ENCODE measurements at regions not wholly inside any gene's neighbourhood (a gene's known extent, or its start where the extent isn't known, plus 50 kb on each side); places are given as distances from the start of the nearest gene placed in this dataset.
"Not testable (repeated sequence)": the region's sequence is repeated elsewhere in the genome, so short reads cannot be mapped to it uniquely, and the experiment has no call there.

GRCh38 chr19:28687296-28687695 is 525.7 kb downstream of the UQCRFS1 start:
- no peak overlapping the region for H3K4me3 ChIP-seq
- H3K36me3 ChIP-seq, result no peaks in the 10 kb centered on the region
- no peak overlapping the region for H3K27ac ChIP-seq
- intact Hi-C loops (cut with DNase I), result no loop called here
- H3K9me3 ChIP-seq, result no peaks in the 10 kb centered on the region
- no peaks in the 10 kb centered on the region for H3K27me3 ChIP-seq
- H3K9ac ChIP-seq (ENCODE audit: low read depth in 2 of 2, low read length in 2 of 2), result no peak overlapping the region
- no peak for TF ChIP-seq CTCF (IDR thresholded peaks at IDR 0.05)
- no peak for DNase-seq
- no peaks in the 10 kb centered on the region for H3K4me1 ChIP-seq

- H3K4me3 ChIP-seq, result no peak overlapping the region
- no peak overlapping the region for H3K27ac ChIP-seq
- H3K36me3 ChIP-seq, result no peaks in the 10 kb centered on the region
- no peaks in the 10 kb centered on the region for H3K27me3 ChIP-seq
- no peaks in the 10 kb centered on the region for H3K4me1 ChIP-seq
- DNase-seq, result no peak
- H3K9ac ChIP-seq (ENCODE audit: low read depth in 2 of 2, low read length in 2 of 2), result no peak overlapping the region
- H3K9me3 ChIP-seq, result no peaks in the 10 kb centered on the region
- no peak for TF ChIP-seq CTCF (IDR thresholded peaks at IDR 0.05)
- intact Hi-C loops (cut with DNase I), result no loop called here
Observed at GRCh38 chr19:28686756-28687155, 526.2 kb downstream of the UQCRFS1 start.

GRCh38 chr19:28685802-28686201 is 527.1 kb downstream of the UQCRFS1 start:
- Histone ChIP-seq H3K4me1 (no peaks in the 10 kb centered on the region), H3K4me3 (no peak overlapping the region), H3K9ac (ENCODE audit: low read depth in 2 of 2, low read length in 2 of 2) (no peak overlapping the region), H3K36me3 (no peaks in the 10 kb centered on the region), H3K27ac (no peak overlapping the region), H3K27me3 (no peaks in the 10 kb centered on the region), H3K9me3 (no peaks in the 10 kb centered on the region)
- intact Hi-C loops (cut with DNase I), result no loop called here
- no peak for TF ChIP-seq CTCF (IDR thresholded peaks at IDR 0.05)
- no peak for DNase-seq

GRCh38 chr19:28685077-28685476 is 527.9 kb downstream of the UQCRFS1 start:
- DNase-seq; intact Hi-C loops (cut with DNase I); H3K27ac ChIP-seq; H3K9ac ChIP-seq (ENCODE audit: low read depth in 2 of 2, low read length in 2 of 2); H3K4me1 ChIP-seq; H3K27me3 ChIP-seq; H3K36me3 ChIP-seq; H3K4me3 ChIP-seq; H3K9me3 ChIP-seq: not testable (repeated sequence)

GRCh38 chr19:28680111-28680510 is 532.8 kb downstream of the UQCRFS1 start:
- Histone ChIP-seq H3K9ac (ENCODE audit: low read depth in 2 of 2, low read length in 2 of 2) (no peak overlapping the region), H3K27me3 (no peaks in the 10 kb centered on the region), H3K27ac (no peak overlapping the region), H3K4me1 (no peaks in the 10 kb centered on the region), H3K36me3 (no peaks in the 10 kb centered on the region), H3K9me3 (no peaks in the 10 kb centered on the region), H3K4me3 (no peak overlapping the region)
- intact Hi-C loops (cut with DNase I), result no loop called here
- no peak for TF ChIP-seq CTCF (IDR thresholded peaks at IDR 0.05)
- DNase-seq, result no peak

- no peak overlapping the region for H3K9ac ChIP-seq (ENCODE audit: low read depth in 2 of 2, low read length in 2 of 2)
- no peak for TF ChIP-seq CTCF (IDR thresholded peaks at IDR 0.05)
- no peak for DNase-seq
- no peak overlapping the region for H3K4me3 ChIP-seq
- no peaks in the 10 kb centered on the region for H3K4me1 ChIP-seq
- no peaks in the 10 kb centered on the region for H3K9me3 ChIP-seq
- no peaks in the 10 kb centered on the region for H3K36me3 ChIP-seq
- H3K27me3 ChIP-seq, result no peaks in the 10 kb centered on the region
- no peak overlapping the region for H3K27ac ChIP-seq
- intact Hi-C loops (cut with DNase I), result no loop called here
Observed at GRCh38 chr19:28670836-28671235, 542.1 kb downstream of the UQCRFS1 start.
